ENCODE measurements at regions not wholly inside any gene's neighbourhood (a gene's known extent, or its start where the extent isn't known, plus 50 kb on each side); places are given as distances from the start of the nearest gene placed in this dataset.

DNA sequence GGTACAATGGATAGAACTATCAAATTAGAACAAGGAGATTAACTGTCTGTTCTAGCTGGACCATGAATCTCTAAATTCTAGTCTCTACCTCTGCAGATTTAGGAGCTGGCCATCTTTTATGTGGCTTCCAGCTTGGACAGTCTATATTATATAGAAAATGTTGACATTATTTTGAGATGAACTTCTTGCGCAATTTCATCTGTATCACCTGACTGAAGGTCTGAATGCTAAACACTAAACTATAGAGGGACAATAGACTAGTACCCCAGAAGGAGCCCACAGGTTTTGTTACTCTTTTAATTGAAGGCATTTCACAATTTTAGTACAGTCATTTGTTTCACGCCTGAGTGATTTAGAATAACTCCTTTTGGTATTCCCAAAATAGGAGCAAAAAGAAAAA lies 222.4 kb upstream of the ANKRD30A start:
- no peak for TF ChIP-seq POLR2A (IDR thresholded peaks at IDR 0.05)
- TF ChIP-seq, protein P1, sequence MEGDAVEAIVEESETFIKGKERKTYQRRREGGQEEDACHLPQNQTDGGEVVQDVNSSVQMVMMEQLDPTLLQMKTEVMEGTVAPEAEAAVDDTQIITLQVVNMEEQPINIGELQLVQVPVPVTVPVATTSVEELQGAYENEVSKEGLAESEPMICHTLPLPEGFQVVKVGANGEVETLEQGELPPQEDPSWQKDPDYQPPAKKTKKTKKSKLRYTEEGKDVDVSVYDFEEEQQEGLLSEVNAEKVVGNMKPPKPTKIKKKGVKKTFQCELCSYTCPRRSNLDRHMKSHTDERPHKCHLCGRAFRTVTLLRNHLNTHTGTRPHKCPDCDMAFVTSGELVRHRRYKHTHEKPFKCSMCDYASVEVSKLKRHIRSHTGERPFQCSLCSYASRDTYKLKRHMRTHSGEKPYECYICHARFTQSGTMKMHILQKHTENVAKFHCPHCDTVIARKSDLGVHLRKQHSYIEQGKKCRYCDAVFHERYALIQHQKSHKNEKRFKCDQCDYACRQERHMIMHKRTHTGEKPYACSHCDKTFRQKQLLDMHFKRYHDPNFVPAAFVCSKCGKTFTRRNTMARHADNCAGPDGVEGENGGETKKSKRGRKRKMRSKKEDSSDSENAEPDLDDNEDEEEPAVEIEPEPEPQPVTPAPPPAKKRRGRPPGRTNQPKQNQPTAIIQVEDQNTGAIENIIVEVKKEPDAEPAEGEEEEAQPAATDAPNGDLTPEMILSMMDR (IDR thresholded peaks at IDR 0.05), result no peak
- 91 to 92% methylated on average over 2 of the region's 2 CpGs for WGBS, 2 donors
- Histone ChIP-seq H3K9me3 (no peaks in the 10 kb centered on the region), H3K27ac (no peak overlapping the region), H3K36me3 (ENCODE audit: low read depth, missing control alignments) (no peaks in the 10 kb centered on the region), H3K27me3 (no peaks in the 10 kb centered on the region), H3K4me3 (no peak overlapping the region), H3K4me1 (no peaks in the 10 kb centered on the region)
- intact Hi-C loops (cut with DNase I; ENCODE audit: low total_unique reads), result no loop called here
- no peak for DNase-seq

DNA sequence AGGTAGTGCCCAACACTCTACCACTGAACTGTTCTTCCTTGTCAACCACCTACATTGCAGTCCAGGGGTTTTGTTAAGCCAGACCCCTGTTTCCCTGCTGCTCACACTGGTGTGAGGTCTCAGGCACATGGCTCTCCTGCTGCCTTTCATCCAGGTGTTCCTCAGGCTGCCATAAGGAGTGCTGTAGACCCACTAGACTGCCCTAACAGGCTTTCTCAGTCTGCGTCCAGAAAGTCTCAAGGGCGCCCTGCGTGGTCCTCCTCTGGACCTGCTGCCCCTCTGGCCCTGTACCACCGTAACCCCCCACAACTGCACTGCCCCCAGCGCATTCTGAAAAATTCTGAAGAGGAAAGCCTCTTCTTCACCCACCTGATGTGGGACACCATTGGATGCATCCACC lies 225.7 kb upstream of the ANKRD30A start:
- WGBS, 2 donors, result 84 to 90% methylated on average over 5 of the region's 5 CpGs
- no peak for DNase-seq
- Histone ChIP-seq H3K4me3 (no peak overlapping the region), H3K36me3 (ENCODE audit: low read depth, missing control alignments) (no peaks in the 10 kb centered on the region), H3K27ac (no peak overlapping the region), H3K27me3 (no peaks in the 10 kb centered on the region), H3K9me3 (no peaks in the 10 kb centered on the region), H3K4me1 (no peaks in the 10 kb centered on the region)
- TF ChIP-seq, protein P1 (IDR thresholded peaks at IDR 0.05), result no peak
- no peak for TF ChIP-seq POLR2A (IDR thresholded peaks at IDR 0.05)
- intact Hi-C loops (cut with DNase I; ENCODE audit: low total_unique reads), result no loop called here

DNA sequence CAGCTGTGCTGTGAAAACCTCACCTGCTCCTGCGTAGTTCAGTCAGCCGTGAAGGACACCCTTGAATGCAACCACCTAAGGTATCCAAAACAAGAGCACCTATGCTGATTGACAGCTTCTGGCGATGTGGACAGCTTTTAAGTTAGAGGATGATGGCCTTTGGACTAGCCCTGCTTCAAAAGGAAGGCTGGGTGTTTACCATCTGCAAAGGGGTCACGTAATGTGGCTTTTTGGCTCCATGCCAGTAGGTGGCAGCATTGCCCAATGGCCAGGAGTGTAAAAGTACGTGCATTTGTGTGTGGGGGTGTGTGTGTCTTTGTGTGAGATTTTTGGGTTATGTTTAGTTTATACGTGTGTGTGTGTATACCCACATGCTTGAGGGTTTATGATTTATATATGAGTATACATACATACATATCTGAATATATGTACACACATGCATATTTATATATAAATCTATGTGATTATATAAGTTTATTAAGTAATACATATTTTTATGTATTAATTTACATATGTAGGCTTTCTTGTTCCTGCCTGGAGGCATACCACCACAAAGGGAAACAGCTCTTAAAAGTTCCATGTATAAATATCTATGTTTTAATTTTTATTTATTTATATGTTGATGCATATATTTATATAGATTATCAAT lies 236.3 kb upstream of the ANKRD30A start:
- Histone ChIP-seq H3K4me3 (no peak overlapping the region), H3K9me3 (no peaks in the 10 kb centered on the region), H3K36me3 (ENCODE audit: low read depth, missing control alignments) (no peaks in the 10 kb centered on the region), H3K27me3 (no peaks in the 10 kb centered on the region), H3K4me1 (no peaks in the 10 kb centered on the region), H3K27ac (no peak overlapping the region)
- WGBS, 2 donors, result 62 to 73% methylated on average over 6 of the region's 6 CpGs
- DNase-seq, result peak; percentile 65
- TF ChIP-seq, protein P1 (IDR thresholded peaks at IDR 0.05), result no peak
- no peak for TF ChIP-seq POLR2A (IDR thresholded peaks at IDR 0.05)
- intact Hi-C loops (cut with DNase I; ENCODE audit: low total_unique reads), result no loop called here

DNA sequence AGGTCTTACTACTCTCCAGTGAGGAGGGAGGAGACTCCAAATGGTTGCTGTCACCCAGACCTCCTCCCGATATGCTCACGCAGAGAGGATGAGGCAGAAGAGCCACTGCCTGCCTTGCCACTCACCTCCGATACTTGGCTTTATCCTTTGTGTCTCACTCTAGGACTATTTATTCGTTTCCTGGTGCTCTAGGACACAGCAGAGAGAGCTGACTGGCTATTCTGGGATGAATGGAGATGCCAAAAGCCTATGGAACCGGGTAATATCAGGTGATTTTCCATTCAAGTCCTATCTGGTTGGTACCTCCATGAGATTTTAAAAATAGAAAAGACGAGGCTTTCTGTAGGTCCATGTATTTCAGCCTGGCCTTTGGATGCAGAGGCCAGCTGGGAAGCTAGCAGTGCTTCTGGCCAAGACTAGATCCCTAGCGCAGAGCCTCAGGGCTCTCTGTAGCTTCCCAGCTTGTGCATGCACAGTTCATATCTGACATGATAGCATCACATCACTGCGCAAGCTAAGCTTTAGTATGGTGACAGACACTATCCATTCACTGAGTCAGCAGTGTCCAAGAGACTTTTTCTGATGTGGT lies 239.0 kb upstream of the ANKRD30A start:
- 90 to 93% methylated on average over 8 of the region's 8 CpGs for WGBS, 2 donors
- Histone ChIP-seq H3K36me3 (ENCODE audit: low read depth, missing control alignments) (no peaks in the 10 kb centered on the region), H3K27me3 (no peaks in the 10 kb centered on the region), H3K4me3 (no peak overlapping the region), H3K27ac (no peak overlapping the region), H3K4me1 (no peaks in the 10 kb centered on the region), H3K9me3 (no peaks in the 10 kb centered on the region)
- intact Hi-C loops (cut with DNase I; ENCODE audit: low total_unique reads), result no loop called here
- TF ChIP-seq, protein P1 (IDR thresholded peaks at IDR 0.05), result no peak
- TF ChIP-seq POLR2A (IDR thresholded peaks at IDR 0.05), result no peak
- no peak for DNase-seq

DNA sequence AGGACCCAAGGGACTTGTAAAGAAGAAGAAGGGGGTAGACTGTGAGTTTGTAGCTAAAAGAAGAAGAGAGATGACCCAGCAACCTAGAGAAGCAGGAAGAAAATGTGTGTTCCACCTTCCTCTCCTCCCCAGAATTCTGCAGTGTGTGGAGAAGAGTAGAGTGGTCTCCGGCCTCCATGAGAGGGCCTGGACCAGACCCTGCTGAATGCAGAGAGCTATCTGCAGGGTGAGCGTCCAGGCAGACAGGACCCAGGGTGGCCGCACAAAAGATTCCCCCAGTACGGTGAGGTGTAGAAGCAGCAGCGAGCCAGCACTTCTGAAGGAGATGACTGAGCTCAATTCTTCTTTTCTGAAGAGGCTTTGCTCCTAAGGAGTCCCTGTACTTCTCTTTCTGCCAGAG lies 239.7 kb upstream of the ANKRD30A start:
- Histone ChIP-seq H3K4me3 (no peak overlapping the region), H3K36me3 (ENCODE audit: low read depth, missing control alignments) (no peaks in the 10 kb centered on the region), H3K4me1 (no peaks in the 10 kb centered on the region), H3K27ac (no peak overlapping the region), H3K27me3 (no peaks in the 10 kb centered on the region), H3K9me3 (no peaks in the 10 kb centered on the region)
- intact Hi-C loops (cut with DNase I; ENCODE audit: low total_unique reads), result no loop called here
- TF ChIP-seq, protein P1 (IDR thresholded peaks at IDR 0.05), result no peak
- no peak for TF ChIP-seq POLR2A (IDR thresholded peaks at IDR 0.05)
- WGBS, 2 donors, result 89 to 92% methylated on average over 5 of the region's 5 CpGs
- DNase-seq, result no peak
